HUES6 (cell line): ENCODE measurements at regions not wholly inside any gene's neighbourhood (a gene's known extent, or its start where the extent isn't known, plus 50 kb on each side); places are given as distances from the start of the nearest gene placed in this dataset.

Source experiments
- H3K27ac ChIP-seq: 2 replicates; pipeline ENCODE4 v1.7.0; 2013; ENCODE audit warnings: low read depth, mild to moderate bottlenecking, low read length, inconsistent platforms
- H3K27me3 ChIP-seq: 2 replicates; pipeline ENCODE4 v1.6.1; 2013; ENCODE audit warnings: low read length; ENCODE audit not compliant: control insufficient read depth, insufficient read depth
- H3K36me3 ChIP-seq: 2 replicates; pipeline ENCODE4 v1.6.1; 2013; ENCODE audit warnings: low read length; ENCODE audit not compliant: control insufficient read depth, insufficient read depth
- H3K4me1 ChIP-seq: 2 replicates; pipeline ENCODE4 v1.6.1; 2013; ENCODE audit warnings: low read length; ENCODE audit not compliant: control insufficient read depth, insufficient read depth
- H3K4me3 ChIP-seq: 2 replicates; pipeline ENCODE4 v1.5.1; 2013; ENCODE audit warnings: low read depth, low read length
- H3K9ac ChIP-seq: one replicate; pipeline ENCODE4 v1.6.1; 2013; ENCODE audit warnings: mild to moderate bottlenecking, low read length
- H3K9me3 ChIP-seq: 2 replicates; pipeline ENCODE4 v1.6.1; 2013; ENCODE audit warnings: low read depth, low read length; ENCODE audit not compliant: control insufficient read depth, insufficient read depth

DNA sequence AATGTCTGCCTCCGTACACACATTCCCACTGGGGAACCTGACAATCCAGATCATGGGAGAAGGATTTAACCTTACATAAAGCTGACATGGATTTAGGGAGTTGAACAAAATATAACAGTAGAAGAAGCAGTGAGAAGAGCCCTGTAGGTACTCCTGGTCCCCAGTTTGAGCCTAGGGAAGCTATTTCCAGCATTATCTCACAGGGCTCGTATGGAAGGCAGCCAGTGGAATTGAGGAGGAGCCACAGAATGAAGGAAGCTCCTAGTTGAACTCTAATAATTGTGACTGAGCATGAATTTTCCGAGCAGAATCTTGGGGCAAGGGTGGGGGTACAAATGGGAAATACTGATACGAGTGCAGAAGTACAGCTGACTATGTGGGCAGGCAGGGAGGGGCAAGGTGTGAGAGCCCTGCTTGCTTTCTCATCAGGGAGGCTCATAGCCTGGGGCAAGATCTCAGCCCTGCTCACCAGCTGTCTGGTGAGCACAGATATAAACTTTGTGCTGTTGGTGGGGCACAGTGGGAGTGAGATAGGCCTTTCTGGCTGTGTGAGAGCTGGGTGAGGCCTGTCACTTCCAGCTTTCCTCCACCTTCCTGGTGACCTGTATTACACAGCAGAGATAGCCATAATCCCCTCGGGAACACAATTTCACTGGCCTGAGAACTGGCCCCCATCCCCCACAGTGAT is 290.7 kb upstream of the IL12B start:
- Histone ChIP-seq H3K4me3 (no peak overlapping the region), H3K9me3 (no peaks in the 10 kb centered on the region), H3K27me3 (no peaks in the 10 kb centered on the region)

GRCh38 chr5:159628703-159629102 is 287.6 kb upstream of the ADRA1B start:
- Histone ChIP-seq H3K27ac (no peak overlapping the region), H3K4me1 (no peaks in the 10 kb centered on the region), H3K9ac (no peak overlapping the region), H3K36me3 (no peaks in the 10 kb centered on the region), H3K9me3 (no peaks in the 10 kb centered on the region), H3K27me3 (no peaks in the 10 kb centered on the region), H3K4me3 (no peak overlapping the region)

More for the DNA sequence above, 290.7 kb upstream of the IL12B start:
- Histone ChIP-seq H3K9ac (no peak overlapping the region), H3K27ac (no peak overlapping the region), H3K36me3 (no peaks in the 10 kb centered on the region), H3K4me1 (peaks cover 23% of the 10 kb centered on the region; the same call in 1 of the 2 replicates)

GRCh38 chr5:159629158-159629557 is 287.1 kb upstream of the ADRA1B start:
- Histone ChIP-seq H3K9ac (no peak overlapping the region), H3K9me3 (no peaks in the 10 kb centered on the region), H3K27me3 (no peaks in the 10 kb centered on the region), H3K36me3 (no peaks in the 10 kb centered on the region), H3K4me1 (no peaks in the 10 kb centered on the region), H3K4me3 (no peak overlapping the region), H3K27ac (no peak overlapping the region)

DNA sequence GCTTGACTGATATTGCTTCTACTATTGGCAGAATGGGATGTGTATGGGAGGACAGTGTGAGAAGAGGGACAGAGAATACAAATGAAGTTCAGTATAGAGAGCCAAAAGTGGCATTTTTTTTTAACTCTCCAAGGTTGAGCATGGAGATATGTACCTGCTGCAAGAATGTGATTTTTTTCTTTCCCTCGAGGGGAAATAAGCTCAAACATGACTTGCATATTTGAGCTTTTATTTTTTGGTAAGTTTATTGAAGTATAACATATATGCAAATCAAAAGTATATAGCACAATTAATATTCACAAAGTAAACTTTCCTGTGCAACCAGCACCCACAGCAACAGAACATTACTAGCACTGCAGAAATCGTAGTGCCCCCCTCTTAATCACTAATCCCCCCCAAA is 285.7 kb upstream of the ADRA1B start:
- no peak overlapping the region for H3K9ac ChIP-seq
- no peak overlapping the region for H3K4me3 ChIP-seq
- H3K36me3 ChIP-seq: no peaks in the 10 kb centered on the region
- no peaks in the 10 kb centered on the region; the same call in 1 of the 2 replicates for H3K4me1 ChIP-seq
- no peaks in the 10 kb centered on the region for H3K27me3 ChIP-seq
- no peaks in the 10 kb centered on the region for H3K9me3 ChIP-seq
- H3K27ac ChIP-seq: no peak overlapping the region

- H3K27me3 ChIP-seq: no peaks in the 10 kb centered on the region
- no peak overlapping the region for H3K27ac ChIP-seq
- H3K4me1 ChIP-seq: no peaks in the 10 kb centered on the region; the same call in 1 of the 2 replicates
- H3K9me3 ChIP-seq: no peaks in the 10 kb centered on the region
- H3K9ac ChIP-seq: no peak overlapping the region
- no peak overlapping the region for H3K4me3 ChIP-seq
- H3K36me3 ChIP-seq: no peaks in the 10 kb centered on the region
Measured at GRCh38 chr5:159631001-159631400, 285.3 kb upstream of the ADRA1B start.

GRCh38 chr5:159632866-159633265 is 283.4 kb upstream of the ADRA1B start:
- H3K36me3 ChIP-seq: no peaks in the 10 kb centered on the region
- no peak overlapping the region for H3K27ac ChIP-seq
- no peaks in the 10 kb centered on the region for H3K27me3 ChIP-seq
- H3K4me1 ChIP-seq: no peaks in the 10 kb centered on the region; the same call in 1 of the 2 replicates
- H3K9me3 ChIP-seq: no peaks in the 10 kb centered on the region
- no peak overlapping the region for H3K4me3 ChIP-seq
- H3K9ac ChIP-seq: no peak overlapping the region

DNA sequence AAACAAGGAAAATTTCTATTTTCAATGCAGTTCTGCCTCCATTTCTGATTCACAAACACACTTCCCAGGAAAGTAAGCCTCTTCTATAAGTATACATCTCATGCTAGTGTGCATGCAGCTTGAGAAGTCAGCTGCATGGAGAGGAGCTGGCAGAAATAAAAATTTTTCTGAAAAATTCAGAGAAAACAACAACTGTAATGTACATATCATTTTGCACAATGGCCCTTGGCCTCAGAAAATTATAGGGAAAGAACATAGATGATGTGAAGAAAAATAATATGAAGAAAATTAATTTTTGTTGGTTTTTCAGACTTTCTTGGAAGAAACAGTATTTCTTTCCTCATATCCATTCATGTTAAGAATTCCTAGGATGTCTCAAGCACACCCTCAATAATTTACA is 277.8 kb upstream of the ADRA1B start:
- H3K27ac ChIP-seq: no peak overlapping the region
- no peaks in the 10 kb centered on the region; the same call in 1 of the 2 replicates for H3K4me1 ChIP-seq
- H3K36me3 ChIP-seq: no peaks in the 10 kb centered on the region
- no peaks in the 10 kb centered on the region for H3K9me3 ChIP-seq
- H3K9ac ChIP-seq: no peak overlapping the region
- H3K4me3 ChIP-seq: no peak overlapping the region
- no peaks in the 10 kb centered on the region for H3K27me3 ChIP-seq

- H3K4me1 ChIP-seq: no peaks in the 10 kb centered on the region; the same call in 1 of the 2 replicates
- H3K36me3 ChIP-seq: no peaks in the 10 kb centered on the region
- H3K9ac ChIP-seq: no peak overlapping the region
- no peak overlapping the region for H3K4me3 ChIP-seq
- H3K27me3 ChIP-seq: no peaks in the 10 kb centered on the region
- no peak overlapping the region for H3K27ac ChIP-seq
- no peaks in the 10 kb centered on the region for H3K9me3 ChIP-seq
Measured at GRCh38 chr5:159638954-159639559, 277.2 kb upstream of the ADRA1B start.

DNA sequence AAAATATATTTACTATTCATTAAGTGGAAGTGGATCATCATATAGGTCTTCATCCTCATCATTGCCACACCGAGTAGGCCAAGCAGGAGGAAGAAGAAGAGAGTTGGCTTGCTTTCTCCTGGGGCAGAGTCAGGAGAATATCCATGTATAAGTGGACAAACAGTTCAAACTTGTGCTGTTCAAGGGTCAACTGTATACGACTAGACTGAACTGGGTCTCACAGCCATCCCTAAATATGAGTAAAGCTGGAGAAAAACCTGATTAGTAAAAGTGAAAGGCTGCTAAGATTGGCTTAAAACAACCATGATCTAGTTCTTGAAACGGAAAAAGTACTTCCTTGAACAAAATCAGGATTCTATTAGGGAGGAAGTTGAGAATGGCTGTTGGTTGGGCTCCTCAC is 276.7 kb upstream of the ADRA1B start:
- Histone ChIP-seq H3K4me3 (no peak overlapping the region), H3K36me3 (no peaks in the 10 kb centered on the region), H3K4me1 (no peaks in the 10 kb centered on the region; the same call in 1 of the 2 replicates), H3K9me3 (no peaks in the 10 kb centered on the region), H3K27ac (no peak overlapping the region), H3K9ac (no peak overlapping the region), H3K27me3 (no peaks in the 10 kb centered on the region)

DNA sequence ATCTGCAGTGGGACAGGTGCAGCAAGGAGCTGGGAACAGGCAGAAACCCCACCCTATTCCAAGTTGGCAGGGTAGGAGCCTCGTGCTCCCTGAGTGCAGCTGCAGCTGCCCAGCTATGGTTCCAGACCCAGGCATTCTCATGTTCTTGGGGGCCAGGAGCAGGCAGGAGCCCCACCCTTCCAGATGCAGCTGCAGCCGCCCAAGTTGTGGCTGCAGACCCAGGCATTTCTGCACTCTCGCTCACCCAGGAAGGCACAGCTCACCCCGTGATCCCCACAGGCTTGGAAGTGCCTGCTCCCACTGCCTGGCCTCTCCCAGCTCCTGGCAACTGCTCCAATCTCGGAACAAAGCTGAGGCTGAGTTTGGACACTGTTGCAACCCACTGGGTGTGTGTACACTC is 275.8 kb upstream of the ADRA1B start:
- H3K27ac ChIP-seq: no peak overlapping the region
- H3K4me3 ChIP-seq: no peak overlapping the region
- H3K36me3 ChIP-seq: no peaks in the 10 kb centered on the region
- H3K27me3 ChIP-seq: no peaks in the 10 kb centered on the region
- H3K9ac ChIP-seq: no peak overlapping the region
- H3K4me1 ChIP-seq: no peaks in the 10 kb centered on the region; the same call in 1 of the 2 replicates
- H3K9me3 ChIP-seq: no peaks in the 10 kb centered on the region

- Histone ChIP-seq H3K36me3 (no peaks in the 10 kb centered on the region), H3K9me3 (no peaks in the 10 kb centered on the region)
Measured at GRCh38 chr5:159640921-159641320, 275.4 kb upstream of the ADRA1B start.

More at GRCh38 chr5:159640921-159641320, 275.4 kb upstream of the ADRA1B start:
- Histone ChIP-seq H3K4me3 (no peak overlapping the region), H3K9ac (no peak overlapping the region), H3K4me1 (no peaks in the 10 kb centered on the region; the same call in 1 of the 2 replicates), H3K27me3 (no peaks in the 10 kb centered on the region), H3K27ac (no peak overlapping the region)
